ENCODE measurements at regions not wholly inside any gene's neighbourhood (a gene's known extent, or its start where the extent isn't known, plus 50 kb on each side); places are given as distances from the start of the nearest gene placed in this dataset.

DNA sequence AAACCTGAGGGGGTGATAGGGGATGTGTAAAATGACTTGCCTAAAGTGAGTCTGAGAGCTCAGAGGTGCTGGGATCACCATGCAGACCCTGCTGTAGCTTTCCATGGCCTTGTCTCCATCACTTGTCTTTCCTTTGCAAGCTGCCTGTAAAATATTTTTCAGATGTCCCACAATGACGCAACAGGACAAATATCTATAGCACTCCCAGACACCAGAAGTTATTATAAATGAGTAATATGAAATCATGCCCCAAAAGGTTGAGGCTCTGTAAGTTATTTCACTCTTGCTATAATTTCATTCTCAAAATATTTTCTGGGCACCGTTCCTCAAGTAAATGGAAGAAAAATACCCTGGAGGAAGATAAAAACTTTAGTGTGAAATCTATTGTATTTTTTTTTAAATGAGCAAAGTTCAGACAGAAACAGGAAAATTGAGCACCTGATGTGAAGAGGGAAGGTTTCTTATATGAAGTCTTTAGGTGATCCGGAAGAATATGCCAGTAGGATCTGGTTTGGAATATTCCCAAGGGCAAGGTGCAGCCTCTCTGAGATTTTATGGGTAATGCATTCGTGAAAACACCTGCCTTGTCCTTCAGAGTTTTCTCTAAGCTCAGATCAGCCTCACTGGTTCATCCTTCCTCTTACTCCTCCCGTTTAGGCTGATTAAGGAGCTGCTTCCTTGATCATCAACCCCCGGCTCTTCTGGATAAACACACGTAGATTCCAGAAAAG, 138.3 kb upstream of the DMAC1 start:
- DNase-seq = peak; percentile 50

DNA sequence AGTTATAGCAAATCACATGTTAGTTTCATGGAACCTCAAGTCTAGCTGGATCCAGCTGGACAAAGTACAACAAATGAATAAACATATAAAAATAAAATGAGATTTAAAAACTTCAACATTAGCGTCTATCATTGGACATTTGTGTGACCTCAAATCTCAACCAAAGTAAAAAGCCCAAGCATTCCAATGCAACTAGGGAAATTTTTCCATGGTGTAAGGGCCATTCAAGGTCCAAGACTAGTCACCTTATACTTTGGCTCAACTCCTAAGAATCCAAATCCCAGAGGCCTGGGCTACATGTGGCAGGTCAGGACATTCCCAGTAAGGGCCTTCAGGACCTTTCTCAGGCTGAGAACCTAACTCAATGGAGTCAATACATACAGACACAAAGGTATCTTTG, 137.4 kb upstream of the DMAC1 start:
- DNase-seq = peak; percentile 2

DNA sequence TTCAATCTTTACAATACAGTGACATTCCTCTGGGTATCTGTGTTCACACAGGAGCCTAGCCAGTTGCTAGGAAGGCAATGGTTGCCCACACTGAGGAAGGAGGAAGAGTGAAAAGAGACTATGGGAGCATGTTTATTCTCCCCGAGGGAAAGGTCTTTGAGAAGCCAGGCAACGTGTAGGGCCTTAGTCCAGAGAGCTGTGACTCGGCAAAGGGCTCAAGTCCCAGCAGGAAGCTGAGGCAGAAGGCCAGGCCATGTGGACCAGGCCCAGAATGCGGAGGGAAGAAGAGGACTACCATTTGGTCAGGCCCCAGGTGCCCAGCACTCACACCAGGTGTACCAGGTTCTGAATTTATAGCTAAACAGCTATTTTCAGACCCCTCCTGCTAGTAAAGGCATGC, 136.6 kb upstream of the DMAC1 start:
- no peak for DNase-seq

DNA sequence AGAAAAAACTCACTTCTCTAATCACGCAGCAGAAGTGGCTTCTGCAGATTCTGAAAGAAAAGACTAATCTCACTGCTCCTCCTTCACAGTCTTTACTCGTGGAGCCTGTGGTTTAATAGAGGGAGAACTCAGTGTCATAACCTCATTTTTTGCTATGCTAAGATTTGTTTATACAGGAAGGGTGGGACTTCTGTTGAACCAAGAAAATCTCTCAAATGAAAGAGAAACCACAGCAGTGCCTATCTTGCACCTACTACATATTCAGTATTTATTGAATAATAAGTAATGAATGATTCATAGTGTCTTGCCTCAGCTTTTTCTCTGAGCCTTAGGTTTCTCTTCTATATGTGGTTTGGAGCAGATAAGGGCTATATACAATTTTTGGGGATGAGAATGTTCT, 136.1 kb upstream of the DMAC1 start:
- peak; percentile 27 for DNase-seq

DNA sequence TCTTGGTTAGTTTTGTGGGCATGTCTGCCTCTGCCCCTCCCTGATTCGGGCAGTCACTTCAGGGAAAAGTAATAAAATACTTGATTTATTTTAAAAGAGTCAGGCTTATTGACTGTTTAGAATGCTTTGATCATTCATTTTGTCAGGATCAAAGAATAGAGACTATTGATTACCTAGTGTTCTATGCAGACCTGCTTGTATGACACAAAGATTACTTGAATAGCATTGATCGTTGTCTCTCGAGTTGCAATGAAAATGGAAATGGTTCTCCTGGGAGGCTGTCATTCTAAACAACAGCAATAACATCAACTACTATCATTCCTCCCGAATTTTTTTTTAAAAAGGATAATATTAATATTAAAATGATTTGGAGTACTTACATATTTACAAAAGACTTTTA, 133.2 kb upstream of the DMAC1 start:
- DNase-seq = no peak

DNA sequence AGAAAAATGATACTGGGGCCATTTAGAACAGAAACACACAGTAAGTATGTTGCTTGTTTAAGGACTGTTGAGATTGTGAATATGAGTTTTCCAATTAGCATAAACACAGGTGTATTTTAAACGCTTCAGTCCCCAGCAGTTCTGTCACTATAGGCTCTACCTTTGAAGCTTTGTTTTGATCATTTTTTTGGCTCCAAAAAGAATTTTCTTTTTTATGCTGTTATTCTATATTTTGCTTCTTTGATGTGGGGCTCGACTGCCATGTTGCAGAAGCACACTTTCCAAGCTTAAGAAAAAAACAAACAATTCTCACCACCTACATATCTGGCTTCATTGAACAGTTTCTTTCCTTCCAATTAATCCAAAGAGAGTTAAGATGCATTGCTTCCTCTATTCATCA, 131.0 kb upstream of the DMAC1 start:
- DNase-seq = no peak

DNA sequence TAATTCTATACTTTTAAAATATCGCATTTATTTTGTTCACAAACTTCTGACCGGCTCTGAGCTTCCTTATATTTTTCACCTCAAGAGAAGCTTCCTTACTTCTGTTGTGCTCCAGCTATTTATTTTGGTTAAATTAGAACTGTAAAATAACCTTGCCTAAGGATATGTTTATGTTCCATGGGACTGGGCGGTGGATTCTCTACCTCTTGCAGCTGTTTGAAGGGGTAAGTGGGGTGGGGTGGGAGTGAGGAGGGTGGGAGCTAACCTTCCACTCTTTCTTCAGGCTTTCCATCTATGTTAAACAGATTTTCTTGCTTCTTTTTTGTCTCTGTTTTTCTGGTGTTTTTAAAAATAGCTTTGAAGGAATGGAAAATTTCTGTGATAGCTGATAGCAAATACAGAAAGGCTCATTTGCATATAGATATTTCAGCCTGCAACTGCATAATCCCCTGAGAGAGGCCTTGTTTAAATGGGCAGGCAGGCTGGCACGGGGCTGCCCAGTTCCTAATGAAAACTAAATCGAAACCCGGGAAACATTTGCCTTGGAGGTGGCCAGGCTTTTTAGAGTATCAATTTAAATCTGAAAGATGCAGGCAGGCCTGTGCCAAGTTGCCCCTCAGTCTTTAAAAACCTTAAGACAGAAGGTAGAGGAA, 122.1 kb upstream of the DMAC1 start:
- DNase-seq = no peak

DNA sequence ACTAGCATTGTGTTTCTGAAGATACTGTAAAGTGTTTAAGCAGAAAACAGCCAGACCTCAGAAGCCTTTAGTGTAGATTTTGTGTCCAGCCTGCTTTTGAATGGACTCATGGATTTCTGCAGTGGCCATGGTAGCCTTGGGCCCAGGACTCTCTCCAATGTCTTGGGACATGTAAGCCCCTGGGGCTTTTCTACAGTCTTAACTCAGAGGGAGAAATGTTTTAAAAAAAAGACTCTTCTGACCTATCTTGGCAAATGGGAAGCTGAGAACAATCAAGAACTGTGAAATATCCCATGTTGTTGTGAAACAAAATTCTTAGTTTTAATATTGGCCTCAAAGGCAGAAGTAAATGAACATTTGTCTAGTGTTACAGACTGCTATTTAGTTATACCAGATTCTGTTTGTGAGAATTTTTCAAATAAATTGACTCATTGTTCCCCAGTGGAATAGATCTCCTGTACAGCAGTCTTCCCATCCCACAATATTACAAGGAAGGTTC, 112.5 kb upstream of the DMAC1 start:
- DNase-seq = no peak

DNA sequence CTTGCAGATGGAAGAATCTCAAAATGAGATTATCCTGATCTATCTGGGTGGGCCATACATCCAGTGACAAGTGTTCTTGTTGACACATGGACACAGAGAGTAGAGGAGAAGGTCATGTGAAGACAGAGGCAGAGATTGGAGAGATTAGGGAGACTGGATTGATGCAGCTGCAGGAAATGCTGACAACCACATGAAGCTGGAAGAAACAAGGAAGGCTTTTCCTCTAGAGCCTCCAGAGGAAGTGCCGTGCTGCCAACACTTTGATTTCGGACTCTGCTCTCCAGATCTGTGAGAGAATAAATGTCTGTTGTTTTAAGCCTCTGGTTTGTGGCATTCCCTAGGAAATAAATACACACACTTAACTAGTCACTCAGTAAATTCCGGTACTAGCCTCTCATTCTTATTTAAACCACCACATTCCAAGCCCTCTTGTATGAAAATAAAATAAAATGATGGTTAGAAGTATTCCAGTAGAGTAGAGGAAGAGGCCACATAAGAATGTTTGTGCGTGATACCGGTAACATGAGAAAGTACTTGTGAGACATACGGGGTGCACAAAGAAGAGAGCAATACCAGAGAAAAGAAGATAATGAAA, 110.9 kb upstream of the DMAC1 start:
- peak; percentile 60 for DNase-seq

DNA sequence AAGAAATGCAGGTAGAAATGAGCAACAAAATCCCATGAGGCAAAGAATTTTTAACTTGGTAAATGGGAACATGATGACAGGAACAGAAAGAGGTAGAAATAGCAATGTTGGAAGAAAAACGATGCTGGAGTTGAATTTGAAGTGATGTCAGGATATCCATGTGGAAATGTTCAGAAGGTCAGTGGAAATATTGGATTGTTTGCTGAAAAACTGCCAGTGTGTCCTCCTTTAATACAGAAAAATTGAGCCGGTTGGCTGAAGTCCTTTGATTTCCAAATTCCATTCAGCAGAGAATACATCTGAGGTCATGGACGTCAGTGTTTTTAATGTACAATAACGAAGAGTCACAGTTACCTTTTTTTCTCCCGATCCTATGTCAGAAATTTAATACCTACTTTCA, 110.0 kb upstream of the DMAC1 start:
- no peak for DNase-seq

DNA sequence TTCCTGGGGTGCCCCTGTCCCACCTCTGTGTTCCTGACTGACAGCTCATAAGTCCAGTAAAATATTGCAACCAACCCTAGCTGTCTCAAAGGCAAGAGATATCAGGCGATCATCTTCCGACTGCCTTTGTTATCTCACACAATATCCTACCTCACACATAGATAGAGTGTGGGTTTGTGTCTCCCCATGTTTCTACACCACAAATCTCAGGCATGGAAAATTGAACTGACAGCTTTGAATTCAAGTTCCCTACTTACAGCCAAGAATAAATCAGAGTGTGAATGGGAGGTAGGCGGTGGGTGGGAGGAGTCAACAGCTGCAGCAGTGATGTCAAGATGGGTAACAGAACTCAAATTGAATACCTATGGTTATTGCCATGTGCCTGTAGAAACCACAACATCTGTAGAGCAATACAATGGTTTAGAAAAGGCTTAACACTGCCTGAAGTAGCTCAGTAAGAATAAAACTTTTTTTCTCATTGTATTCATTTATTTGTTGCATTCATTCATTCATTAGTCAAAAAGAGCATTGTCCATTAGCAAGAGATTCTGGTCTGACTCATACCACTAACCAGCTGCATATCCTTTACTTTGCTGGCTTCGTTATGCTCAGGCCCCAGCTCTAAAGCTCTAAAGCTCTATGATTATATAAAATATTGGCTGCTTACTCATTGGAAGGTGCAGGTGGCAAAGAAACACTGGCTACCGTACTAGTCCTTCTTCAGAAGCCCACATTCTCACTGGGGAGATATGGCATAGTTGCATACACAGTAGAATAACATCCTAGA, 108.2 kb upstream of the DMAC1 start:
- DNase-seq = peak; percentile 13

DNA sequence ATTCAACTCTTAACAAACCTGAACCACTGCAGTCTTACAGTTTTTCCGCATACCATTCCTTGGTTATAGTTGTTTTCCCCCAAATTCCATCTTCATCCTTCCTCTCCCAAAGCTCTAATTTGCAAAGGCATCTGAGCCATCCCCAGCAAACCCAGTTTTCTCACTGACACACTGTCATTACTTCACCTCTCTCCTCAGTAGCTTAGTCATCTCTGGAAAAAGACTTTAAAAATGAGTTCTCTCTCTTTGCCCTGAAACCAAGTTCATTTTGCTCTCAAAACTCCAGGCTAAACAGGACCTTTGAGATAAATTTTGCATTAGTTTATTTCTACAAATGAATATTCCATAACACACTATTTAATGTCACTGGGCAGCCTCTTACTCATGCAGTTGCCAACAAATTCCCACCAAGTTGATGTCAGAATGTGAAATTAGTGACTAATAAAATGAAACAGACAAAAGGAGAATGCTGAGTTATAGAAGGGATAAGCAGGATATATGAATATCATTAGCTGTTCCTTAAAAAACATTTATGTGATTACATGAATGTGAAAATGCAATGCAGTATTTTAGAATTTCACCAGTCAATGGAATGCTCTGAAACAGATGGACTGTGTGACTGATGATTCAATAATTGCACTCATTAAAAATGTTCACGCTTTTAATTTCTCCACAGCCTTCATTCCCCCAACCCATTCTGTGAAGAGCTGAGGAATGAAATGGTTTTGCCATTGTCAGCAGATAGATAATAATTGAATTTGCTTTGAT, 107.4 kb upstream of the DMAC1 start:
- peak; percentile 23 for DNase-seq

DNA sequence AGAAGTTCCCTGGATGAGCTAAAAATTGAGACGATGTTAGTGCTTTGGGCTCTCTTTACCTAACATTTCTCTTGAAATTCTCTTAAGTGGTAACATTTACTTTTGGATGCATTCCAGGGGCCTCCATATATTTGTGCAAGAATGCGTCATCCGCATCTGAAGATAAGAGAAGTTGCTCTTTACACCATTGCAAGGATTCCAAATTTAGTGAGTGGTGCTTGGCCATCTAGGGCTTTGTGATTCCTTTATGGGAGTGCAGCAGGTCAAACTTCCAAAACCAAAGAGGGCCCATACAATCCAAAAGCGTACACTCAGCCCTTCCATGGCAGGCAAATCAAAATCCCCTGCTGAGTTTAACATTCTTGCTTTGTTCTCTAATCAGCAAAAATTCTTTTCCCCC, 102.0 kb upstream of the DMAC1 start:
- DNase-seq = peak; percentile 24

DNA sequence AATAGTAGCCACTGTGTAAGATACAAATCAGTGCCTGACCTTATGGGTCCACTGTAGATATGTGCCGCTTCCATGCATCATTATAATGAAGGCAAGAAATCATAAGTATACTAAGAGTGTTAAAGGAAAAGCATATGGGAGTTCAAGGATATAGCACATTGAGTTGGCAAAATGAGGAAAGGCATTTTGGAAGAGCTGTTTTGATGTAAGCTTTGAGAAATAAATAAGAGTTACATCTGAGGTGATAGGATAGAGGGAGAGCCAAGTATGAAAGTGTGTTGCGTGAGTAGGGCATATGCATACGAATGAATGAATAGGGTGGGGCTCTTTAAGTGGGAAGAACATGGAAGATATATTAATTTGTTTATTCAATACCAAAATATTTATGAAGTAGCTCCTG, 101.0 kb upstream of the DMAC1 start:
- DNase-seq = no peak

DNA sequence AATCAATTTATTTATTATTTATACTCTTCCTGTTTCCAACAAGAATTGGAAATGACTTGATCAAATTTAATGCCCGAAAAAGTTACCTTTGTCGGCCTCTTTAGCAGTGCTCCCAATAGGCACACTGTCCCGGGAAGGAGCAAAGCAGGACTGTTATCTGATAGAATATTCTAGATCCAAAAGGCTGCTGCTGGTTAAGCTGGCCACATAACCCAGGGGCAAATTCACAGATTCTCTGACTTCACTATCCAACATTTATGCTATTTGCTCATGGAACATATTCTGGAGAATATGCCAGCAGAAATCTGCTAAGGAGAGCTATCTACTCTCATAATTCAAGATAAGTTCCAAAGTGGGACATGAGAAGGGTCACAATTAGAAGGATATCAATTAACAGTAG, 100.2 kb upstream of the DMAC1 start:
- no peak for DNase-seq

DNA sequence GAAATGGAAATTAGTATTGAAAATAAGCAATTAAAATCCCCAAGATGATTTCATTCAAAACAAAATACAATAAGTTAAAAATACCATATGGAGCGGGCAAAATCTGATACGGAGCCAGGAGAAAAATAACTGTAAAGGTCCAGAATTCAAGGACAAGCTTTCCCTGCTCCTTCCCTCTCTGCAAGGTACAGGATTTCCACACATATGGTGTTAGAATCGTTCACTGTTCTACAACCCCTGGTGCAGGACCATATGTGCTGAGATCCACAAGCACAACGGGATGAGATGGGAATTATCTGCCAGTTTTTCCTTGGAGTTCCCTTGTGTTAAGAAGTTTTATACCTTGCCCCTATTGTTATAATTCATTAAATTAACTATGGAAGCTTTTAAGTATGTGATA, 94.7 kb upstream of the DMAC1 start:
- no peak for DNase-seq

DNA sequence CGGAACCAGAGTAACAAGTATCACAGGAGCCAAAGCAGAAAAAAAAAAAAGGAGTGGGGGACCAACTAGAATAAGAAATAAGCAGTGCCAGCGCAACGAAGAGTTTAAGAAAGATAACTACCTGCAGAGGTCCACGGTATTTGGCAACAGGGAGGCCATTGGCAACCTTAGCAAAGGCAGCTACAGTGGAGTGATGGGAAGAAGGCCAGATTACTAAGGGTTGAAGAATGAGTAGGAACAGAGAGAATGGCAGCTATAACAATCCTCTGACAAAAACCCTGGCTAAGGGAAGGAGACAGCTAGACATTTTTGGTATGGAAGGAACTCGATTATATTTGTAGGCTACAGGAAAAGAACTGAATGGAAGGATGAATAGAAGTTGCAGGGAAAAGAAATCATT, 93.4 kb upstream of the DMAC1 start:
- DNase-seq = peak; percentile 5

DNA sequence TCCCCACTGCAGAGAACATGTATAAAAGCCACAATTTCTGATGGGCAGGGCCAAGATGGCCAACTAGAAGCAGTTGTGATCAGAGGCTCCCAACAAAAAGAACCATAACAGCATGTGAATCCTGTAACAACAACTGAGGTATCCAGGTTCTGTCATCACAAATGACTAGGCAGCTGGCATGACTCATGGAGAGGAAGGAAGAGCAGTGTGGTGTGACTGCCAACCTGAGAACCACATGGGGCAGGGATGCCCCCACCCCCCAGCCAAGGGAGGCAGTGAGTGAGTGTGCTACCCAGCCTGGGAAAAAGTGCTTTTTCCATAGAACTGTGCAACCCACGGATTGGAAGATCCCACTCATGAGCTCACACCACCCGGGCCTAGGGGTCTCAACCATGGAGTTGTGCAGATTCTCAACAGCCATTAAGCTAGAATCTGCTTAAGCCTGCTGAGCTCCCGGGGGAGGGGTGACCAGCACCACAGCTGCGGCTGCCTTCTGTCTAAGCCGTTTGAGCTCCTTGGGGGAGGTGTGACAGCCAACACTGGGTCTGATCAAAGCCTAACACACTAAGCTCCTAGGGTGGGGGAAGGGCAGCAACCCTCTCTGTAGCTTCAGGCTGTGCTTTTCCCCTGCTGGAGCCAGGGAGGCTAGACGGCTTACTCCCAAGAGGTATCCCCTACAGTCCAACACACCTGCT, 80.1 kb upstream of the DMAC1 start:
- no peak for DNase-seq

DNA sequence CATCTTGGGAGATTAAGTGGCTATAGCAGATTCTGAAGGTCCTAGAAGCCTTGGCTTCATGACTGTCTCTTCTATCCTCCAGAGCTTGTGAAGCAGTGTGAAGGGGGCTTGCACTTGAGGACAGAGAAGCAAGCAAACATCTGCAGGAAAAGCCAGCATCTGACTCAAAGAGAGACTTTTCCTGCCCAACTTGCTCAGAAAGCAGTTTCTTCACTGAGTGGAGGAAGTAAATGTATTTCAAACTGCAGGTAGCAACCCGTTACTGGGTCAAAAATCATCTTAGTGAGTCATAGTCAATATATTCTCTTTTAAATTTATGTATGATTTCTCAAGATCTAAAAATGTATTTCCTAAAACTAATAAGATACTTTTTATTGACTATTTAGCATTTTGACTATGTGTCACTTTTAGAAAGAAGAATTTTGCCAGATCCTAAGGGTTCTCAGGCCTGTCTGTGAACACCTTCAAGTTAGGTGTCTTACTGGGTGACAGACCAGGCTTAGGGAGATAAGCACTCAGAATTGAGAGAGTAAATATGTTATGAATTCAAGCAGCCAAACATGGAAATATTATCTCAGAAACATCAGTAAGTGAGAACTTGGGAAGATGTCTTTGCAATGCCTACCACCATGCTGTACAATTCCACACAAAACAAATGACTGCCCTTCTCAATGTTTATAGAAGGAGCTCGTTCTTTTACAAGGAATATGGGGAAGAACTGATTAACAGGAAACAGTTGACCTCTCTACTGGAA, 72.6 kb upstream of the DMAC1 start:
- no peak for DNase-seq

DNA sequence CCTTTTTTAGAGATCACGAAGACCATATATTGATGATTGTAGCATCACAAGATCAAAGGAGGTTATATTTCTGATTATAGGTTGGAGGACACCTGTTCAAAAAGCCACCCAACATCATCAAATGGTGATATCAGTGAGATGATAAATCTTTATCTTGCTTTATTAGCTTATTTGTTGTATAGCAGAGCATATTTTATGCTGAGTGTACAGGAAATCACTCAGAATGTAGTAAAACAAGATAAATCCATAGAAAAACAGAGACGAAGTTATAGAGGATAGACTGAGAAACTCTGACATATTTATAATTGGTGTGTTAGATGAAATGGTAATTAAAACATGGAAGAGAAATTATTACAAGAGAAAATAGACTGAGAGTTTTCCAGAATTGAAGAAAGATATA, 69.8 kb upstream of the DMAC1 start:
- no peak for DNase-seq

DNA sequence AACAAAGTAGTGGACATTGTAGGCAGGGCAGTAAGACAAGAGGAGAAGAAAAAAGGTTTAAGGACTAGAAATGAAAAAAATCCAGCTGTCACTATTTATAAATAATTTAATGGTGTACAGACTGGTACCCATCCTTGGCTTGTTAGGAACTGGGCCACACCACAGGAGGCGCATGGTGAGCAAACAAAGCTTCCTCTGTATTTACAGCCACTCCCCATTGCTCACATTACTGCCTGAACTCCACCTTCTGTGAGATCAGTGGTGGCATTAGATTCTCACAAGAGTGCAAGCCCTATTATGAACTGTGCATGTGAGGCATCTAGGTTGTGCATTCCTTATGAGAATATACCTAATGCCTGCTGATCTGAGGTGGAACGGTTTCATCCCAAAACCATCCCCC, 62.6 kb upstream of the DMAC1 start:
- no peak for DNase-seq

Measured in fibroblast of skin of abdomen (primary cell).